GM12878 (cell line): ENCODE measurements at regions not wholly inside any gene's neighbourhood (a gene's known extent, or its start where the extent isn't known, plus 50 kb on each side); places are given as distances from the start of the nearest gene placed in this dataset.

Source experiments
- ATAC-seq: fragments of 200-7000 bp; cut with Tn5 transposase; 3 replicates; pipeline ENCODE4 v1.9.1; 2020; ENCODE audit warnings: mild to moderate bottlenecking, moderate library complexity
- BruUV-seq: library from RNA; stranded (reverse); fragments of 400-500 nt; replicated peaks from 2 replicates; lab custom pipeline; 2021; lab: Mats Ljungman, UMichigan
- CTCF ChIA-PET: fragments of 300-600 bp; sonication (Branson Sonifier 250); formaldehyde crosslinking; extraction: SDS; loops from one replicate; lab custom pipeline; 2021; ENCODE audit warnings: inconsistent platforms; lab: Yijun Ruan, JAX
- POLR2A ChIA-PET: fragments of 350-600 bp; formaldehyde crosslinking; extraction: SDS; loops from one replicate; lab custom pipeline; 2021; ENCODE audit warnings: inconsistent platforms; lab: Charles Lee
- RAD21 ChIA-PET: fragments of 300-600 bp; sonication (Branson Sonifier 250); formaldehyde crosslinking; loops from one replicate; lab custom pipeline; 2023; ENCODE audit warnings: antibody characterized with exemption; ENCODE audit not compliant: unreplicated experiment; lab: Charles Lee
- SMC1A ChIA-PET: fragments of 300-600 bp; sonication (Branson Sonifier 250); formaldehyde crosslinking; loops from one replicate; lab custom pipeline; 2023; ENCODE audit not compliant: unreplicated experiment, uncharacterized antibody; lab: Charles Lee
- DNase-seq: peaks from one replicate; pipeline ENCODE4 v3.0.0-alpha.2; 2011; ENCODE audit warnings: low read depth, low spot score
- FAIRE-seq: peaks from 3 replicates; lab custom pipeline; 2011; peaks lifted over from hg19 to GRCh38; lab: Jason Lieb, UNC
- H2AFZ ChIP-seq: 2 replicates; pipeline ENCODE4 v1.6.0; 2011; ENCODE audit warnings: low read depth, low read length, control low read depth; ENCODE audit not compliant: control insufficient read depth
- H3K27ac ChIP-seq: 2 replicates; pipeline ENCODE4 v1.5.1; 2011; ENCODE audit warnings: control low read depth; ENCODE audit not compliant: control insufficient read depth, insufficient read depth
- H3K27me3 ChIP-seq, 2 experiments: replicated peaks in 1 of 2; 2 replicates each; pipeline versions ENCODE4 v1.6.0 to v1.6.1; 2011; ENCODE audit warnings: low read length in 1 of 2; ENCODE audit not compliant: control insufficient read depth in 2 of 2, insufficient read depth in 2 of 2
- H3K36me3 ChIP-seq, 2 experiments: 2 replicates each; pipeline ENCODE4 v1.5.1; 2011; ENCODE audit warnings: low read length in 1 of 2; ENCODE audit not compliant: control insufficient read depth in 2 of 2, insufficient read depth in 2 of 2
- H3K4me1 ChIP-seq: 2 replicates; pipeline ENCODE4 v1.6.1; 2011; ENCODE audit warnings: mild to moderate bottlenecking, low read length, moderate library complexity, mixed read lengths; ENCODE audit not compliant: control insufficient read depth, insufficient read depth
- H3K4me2 ChIP-seq: 2 replicates; pipeline ENCODE4 v1.6.0; 2011; ENCODE audit warnings: control low read depth; ENCODE audit not compliant: control insufficient read depth, insufficient read depth
- H3K4me3 ChIP-seq: fragments of 200-600 bp; sonication (generic); 2 replicates; pipeline ENCODE4 v1.5.1; 2016
- H3K79me2 ChIP-seq: 2 replicates; pipeline ENCODE4 v1.6.0; 2011; ENCODE audit warnings: low read length; ENCODE audit not compliant: control insufficient read depth, insufficient read depth
- H3K9ac ChIP-seq: 2 replicates; pipeline ENCODE4 v1.8.0; 2011; ENCODE audit warnings: low read length, control low read depth, mixed read lengths; ENCODE audit not compliant: control insufficient read depth, insufficient read depth
- H3K9me3 ChIP-seq: replicated peaks from 3 replicates; pipeline ENCODE4 v1.5.1; 2011; ENCODE audit warnings: mild to moderate bottlenecking, low read length; ENCODE audit not compliant: control insufficient read depth, insufficient read depth
- H4K20me1 ChIP-seq: 2 replicates; pipeline ENCODE4 v1.6.0; 2011; ENCODE audit not compliant: control insufficient read depth, insufficient read depth
- ESRRA ChIP-seq: IDR thresholded peaks from 2 replicates; pipeline ENCODE4 v1.6.1; 2012; ENCODE audit warnings: mild to moderate bottlenecking, low read length, improper control_type of control experiment
- EZH2 ChIP-seq: IDR thresholded peaks from 2 replicates; pipeline ENCODE4 v1.6.1; 2012; ENCODE audit warnings: low read depth, mild to moderate bottlenecking, control low read depth, inconsistent platforms, low read length, borderline replicate concordance; ENCODE audit not compliant: control insufficient read depth
- FOXK2 ChIP-seq: fragments of 450-650 bp; IDR thresholded peaks from 2 replicates; pipeline ENCODE4 v1.6.1; 2017; ENCODE audit warnings: mild to moderate bottlenecking, moderate library complexity
- GABPA ChIP-seq: IDR thresholded peaks from 2 replicates; pipeline ENCODE4 v1.6.1; 2014; ENCODE audit warnings: antibody characterized with exemption, low read depth, mild to moderate bottlenecking, inconsistent platforms
- IKZF2 ChIP-seq, 2 experiments: fragments of 450-650 bp; IDR thresholded peaks; 2 replicates each; pipeline ENCODE4 v1.6.1; 2017; ENCODE audit warnings: mild to moderate bottlenecking in 2 of 2, moderate library complexity in 2 of 2
- MTA3 ChIP-seq: IDR thresholded peaks from 2 replicates; pipeline ENCODE4 v1.6.1; 2012; ENCODE audit warnings: low read length, inconsistent platforms, borderline replicate concordance
- MXI1 ChIP-seq: fragments of 150-350 bp; IDR thresholded peaks from 2 replicates; pipeline ENCODE4 v1.6.1; 2011; ENCODE audit warnings: low read depth, mild to moderate bottlenecking, inconsistent platforms, low read length, improper control_type of control experiment
- NR2C1 ChIP-seq: fragments of 450-650 bp; IDR thresholded peaks from 2 replicates; pipeline ENCODE4 v1.6.1; 2017; ENCODE audit warnings: antibody characterized with exemption, mild to moderate bottlenecking, moderate library complexity
- NR2C2 ChIP-seq: IDR thresholded peaks from 2 replicates; pipeline ENCODE4 v1.6.1; 2011; ENCODE audit warnings: borderline replicate concordance, low read depth; ENCODE audit not compliant: control insufficient read depth, insufficient read length
- PAX8 ChIP-seq: fragments of 450-650 bp; IDR thresholded peaks from 2 replicates; pipeline ENCODE4 v1.6.1; 2017; ENCODE audit warnings: mild to moderate bottlenecking, moderate library complexity
- SIN3A ChIP-seq: IDR thresholded peaks from 2 replicates; pipeline ENCODE4 v1.6.1; 2012; ENCODE audit warnings: low read depth, low read length, improper control_type of control experiment
- SIX5 ChIP-seq: IDR thresholded peaks from 2 replicates; pipeline ENCODE4 v1.6.1; 2011; ENCODE audit warnings: mild to moderate bottlenecking, low read depth, low read length, moderate library complexity; ENCODE audit not compliant: severe bottlenecking
- SMARCA5 ChIP-seq: fragments of 450-650 bp; IDR thresholded peaks from 2 replicates; pipeline ENCODE4 v1.6.1; 2017; ENCODE audit warnings: mild to moderate bottlenecking
- SP1 ChIP-seq: IDR thresholded peaks from one replicate; pipeline ENCODE4 v1.6.1; 2011; ENCODE audit warnings: low read depth, low read length
- SREBF2 ChIP-seq: IDR thresholded peaks from 2 replicates; pipeline ENCODE4 v1.6.1; 2012; ENCODE audit warnings: mild to moderate bottlenecking, low read length
- ZBTB4 ChIP-seq: fragments of 450-650 bp; formaldehyde crosslinking; IDR thresholded peaks from 2 replicates; pipeline ENCODE4 v1.4.0; 2022; ENCODE audit warnings: mild to moderate bottlenecking, moderate library complexity
- WGBS: methylation state at CpG from one replicate; pipeline ENCODE4 v1.1.6; 2016; ENCODE audit warnings: low lambda C conversion rate; ENCODE audit not compliant: insufficient replicate concordance, insufficient coverage; ENCODE audit errors: missing lambda C conversion rate; 5-methylcytosine and 5-hydroxymethylcytosine counted together
- in situ Hi-C: fragments of 300-500 bp; cut with MboI; formaldehyde crosslinking; loops from 9 replicates; pipeline ENCODE4 v1.14.3; 2018; ENCODE audit warnings: mixed read lengths
- intact Hi-C: fragments of 100-400 bp; cut with micrococcal nuclease; formaldehyde crosslinking; loops from one replicate; pipeline ENCODE4 v1.14.2; 2022; ENCODE audit not compliant: unreplicated experiment

DNA sequence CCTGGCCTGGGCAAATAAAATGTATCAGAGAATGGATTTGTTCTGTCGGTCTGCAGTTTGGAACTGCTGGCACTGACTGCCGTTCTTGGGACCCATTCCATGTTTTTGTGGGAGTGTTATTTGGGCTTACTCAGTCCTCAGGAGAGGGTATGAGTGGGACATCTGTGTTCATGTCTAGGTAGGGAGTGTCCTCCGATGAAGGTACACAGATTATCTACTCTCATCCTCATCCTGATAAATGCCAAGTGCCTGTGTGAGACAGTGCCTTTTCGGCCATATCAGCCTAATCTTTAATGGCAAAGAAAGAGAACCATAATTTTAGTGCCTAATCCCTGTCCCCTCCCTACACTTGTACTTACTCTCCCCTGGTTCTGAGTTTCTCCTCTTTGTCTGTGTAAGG, 409.4 kb downstream of the REEP3 start:
- H3K79me2 ChIP-seq, result no peaks in the 10 kb centered on the region
- no peak overlapping the region for H3K4me2 ChIP-seq
- no peak overlapping the region for H3K27ac ChIP-seq
- no peak overlapping the region for H3K9ac ChIP-seq
- H3K4me1 ChIP-seq, result no peaks in the 10 kb centered on the region
- POLR2A ChIA-PET, result no interaction called here
- no peak for FAIRE-seq
- SMC1A ChIA-PET, result no interaction called here
- no peaks in the 10 kb centered on the region for H4K20me1 ChIP-seq
- no peaks in the 10 kb centered on the region for H3K36me3 ChIP-seq
- no peak for ATAC-seq
- 27% methylated on average over 4 of the region's 4 CpGs for WGBS
- intact Hi-C loops (no loop called here), in situ Hi-C loops (no loop called here)
- CTCF ChIA-PET, result no interaction called here
- no peak for DNase-seq
- no peak overlapping the region for H2AFZ ChIP-seq
- no peaks in the 10 kb centered on the region for H3K9me3 ChIP-seq
- RAD21 ChIA-PET, result no interaction called here
- TF ChIP-seq SIN3A (no peak), ZBTB4 (CRISPR knock-in tag) (no peak), SP1 (no peak), ESRRA (no peak), IKZF2 (IDR thresholded peaks at IDR 0.05) (no peak), SREBF2 (no peak), MTA3 (no peak), NR2C2 (no peak), FOXK2 (no peak), SMARCA5 (no peak), GABPA (no peak), EZH2 (no peak), PAX8 (no peak), NR2C1 (no peak), SIX5 (no peak), MXI1 (no peak)
- no peak overlapping the region for H3K4me3 ChIP-seq
- H3K27me3 ChIP-seq, result peaks cover 0 to 2% of the 10 kb centered on the region in 2 experiments; a peak in 2 of 4 replicates
- BruUV-seq, result no TSS peak
